ENCODE measurements at regions not wholly inside any gene's neighbourhood (a gene's known extent, or its start where the extent isn't known, plus 50 kb on each side); places are given as distances from the start of the nearest gene placed in this dataset.

- Histone ChIP-seq H3K27me3 (ENCODE audit: control insufficient read depth, insufficient read depth, low read length) (no peaks in the 10 kb centered on the region), H3K4me2 (ENCODE audit: low read length) (no peak overlapping the region), H3K36me3 (ENCODE audit: control insufficient read depth, insufficient read depth, low read length) (no peaks in the 10 kb centered on the region), H3K9me3 (ENCODE audit: control insufficient read depth, low read length) (no peaks in the 10 kb centered on the region), H3K79me2 (no peaks in the 10 kb centered on the region), H3K4me1 (no peaks in the 10 kb centered on the region), H3K9ac (no peak overlapping the region), H3K4me3 (ENCODE audit: low read depth, low read length) (no peak overlapping the region), H2AFZ (no peak overlapping the region), H3K27ac (no peak overlapping the region)
- TF ChIP-seq CTCF (IDR thresholded peaks at IDR 0.05) = no peak
These were observed 1000.9 kb downstream of the CDH18 start for GRCh38 chr5:18987101-18987500.

- TF ChIP-seq CTCF (IDR thresholded peaks at IDR 0.05) = no peak
These were observed 997.1 kb downstream of the CDH18 start for GRCh38 chr5:18990852-18991251.

DNA sequence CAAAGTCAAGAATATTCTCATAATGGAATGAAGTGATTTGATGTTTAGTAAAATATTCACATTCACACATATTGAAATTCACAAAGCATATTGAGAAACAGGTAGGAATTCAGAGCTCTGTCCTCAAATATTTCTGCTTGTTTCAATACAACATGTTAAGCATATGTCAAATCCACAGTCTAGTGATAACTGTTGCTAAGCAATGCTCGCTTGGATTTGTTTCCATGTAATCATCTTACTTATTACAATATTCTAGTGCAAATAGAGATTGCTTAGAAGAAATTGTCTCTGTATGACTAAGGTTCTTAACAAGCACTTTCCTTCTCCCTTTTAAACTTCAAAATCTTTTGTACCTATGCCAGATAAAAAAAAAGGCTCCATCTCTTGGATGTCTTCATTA, 995.7 kb downstream of the CDH18 start:
- Histone ChIP-seq H3K79me2 (no peaks in the 10 kb centered on the region), H3K36me3 (ENCODE audit: control insufficient read depth, insufficient read depth, low read length) (no peaks in the 10 kb centered on the region), H3K27me3 (ENCODE audit: control insufficient read depth, insufficient read depth, low read length) (no peaks in the 10 kb centered on the region), H3K9ac (no peak overlapping the region), H3K4me1 (no peaks in the 10 kb centered on the region), H3K4me3 (ENCODE audit: low read depth, low read length) (no peak overlapping the region), H3K9me3 (ENCODE audit: control insufficient read depth, low read length) (no peaks in the 10 kb centered on the region), H2AFZ (no peak overlapping the region), H3K27ac (no peak overlapping the region), H3K4me2 (ENCODE audit: low read length) (no peak overlapping the region)
- TF ChIP-seq CTCF (IDR thresholded peaks at IDR 0.05) = no peak

More at GRCh38 chr5:18990852-18991251, 997.1 kb downstream of the CDH18 start:
- no peak overlapping the region for H2AFZ ChIP-seq
- H3K4me2 ChIP-seq (ENCODE audit: low read length) = no peak overlapping the region
- H3K27me3 ChIP-seq (ENCODE audit: control insufficient read depth, insufficient read depth, low read length) = no peaks in the 10 kb centered on the region
- no peak overlapping the region for H3K27ac ChIP-seq
- H3K4me1 ChIP-seq = no peaks in the 10 kb centered on the region
- H3K79me2 ChIP-seq = no peaks in the 10 kb centered on the region
- H3K9me3 ChIP-seq (ENCODE audit: control insufficient read depth, low read length) = no peaks in the 10 kb centered on the region
- H3K9ac ChIP-seq = no peak overlapping the region
- H3K4me3 ChIP-seq (ENCODE audit: low read depth, low read length) = no peak overlapping the region
- no peaks in the 10 kb centered on the region for H3K36me3 ChIP-seq (ENCODE audit: control insufficient read depth, insufficient read depth, low read length)

GRCh38 chr5:18999478-18999877, 988.5 kb downstream of the CDH18 start:
- no peak overlapping the region for H3K9ac ChIP-seq
- H3K4me2 ChIP-seq (ENCODE audit: low read length) = no peak overlapping the region
- H3K4me1 ChIP-seq = no peaks in the 10 kb centered on the region
- no peaks in the 10 kb centered on the region for H3K27me3 ChIP-seq (ENCODE audit: control insufficient read depth, insufficient read depth, low read length)
- no peaks in the 10 kb centered on the region for H3K9me3 ChIP-seq (ENCODE audit: control insufficient read depth, low read length)
- H3K79me2 ChIP-seq = no peaks in the 10 kb centered on the region
- no peak overlapping the region for H2AFZ ChIP-seq
- no peak overlapping the region for H3K27ac ChIP-seq
- H3K36me3 ChIP-seq (ENCODE audit: control insufficient read depth, insufficient read depth, low read length) = no peaks in the 10 kb centered on the region
- no peak overlapping the region for H3K4me3 ChIP-seq (ENCODE audit: low read depth, low read length)
- TF ChIP-seq CTCF (IDR thresholded peaks at IDR 0.05) = no peak

DNA sequence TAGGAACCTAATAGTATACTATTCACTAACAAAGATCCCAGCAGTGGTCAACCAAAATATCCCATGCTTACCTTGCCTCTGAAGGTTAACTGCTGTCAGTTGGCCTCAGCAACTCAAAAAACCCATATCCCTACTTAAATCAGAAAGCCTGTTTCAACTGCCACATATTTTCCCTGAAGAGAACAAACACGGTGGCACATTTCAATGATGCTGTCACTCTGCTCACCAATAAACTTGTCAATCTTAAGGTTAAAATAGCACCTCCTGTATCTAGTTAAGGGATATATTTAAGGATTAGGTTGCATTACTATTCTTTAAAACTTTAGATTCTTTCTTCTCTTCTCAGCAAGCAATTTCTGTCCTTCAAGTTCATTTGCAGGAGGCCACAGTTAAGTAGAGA, 986.9 kb downstream of the CDH18 start:
- TF ChIP-seq CTCF (IDR thresholded peaks at IDR 0.05) = no peak
- H3K4me2 ChIP-seq (ENCODE audit: low read length) = no peak overlapping the region
- H3K9ac ChIP-seq = no peak overlapping the region
- H3K79me2 ChIP-seq = no peaks in the 10 kb centered on the region
- H3K4me3 ChIP-seq (ENCODE audit: low read depth, low read length) = no peak overlapping the region
- H3K9me3 ChIP-seq (ENCODE audit: control insufficient read depth, low read length) = no peaks in the 10 kb centered on the region
- no peaks in the 10 kb centered on the region for H3K4me1 ChIP-seq
- no peak overlapping the region for H3K27ac ChIP-seq
- H3K27me3 ChIP-seq (ENCODE audit: control insufficient read depth, insufficient read depth, low read length) = no peaks in the 10 kb centered on the region
- no peak overlapping the region for H2AFZ ChIP-seq
- no peaks in the 10 kb centered on the region for H3K36me3 ChIP-seq (ENCODE audit: control insufficient read depth, insufficient read depth, low read length)
